T-helper 22 cell (primary cell): ENCODE measurements at regions not wholly inside any gene's neighbourhood (a gene's known extent, or its start where the extent isn't known, plus 50 kb on each side); places are given as distances from the start of the nearest gene placed in this dataset.
"Not testable (repeated sequence)": the region's sequence is repeated elsewhere in the genome, so short reads cannot be mapped to it uniquely, and the experiment has no call there.

Source experiments
- DNase-seq: peaks from one replicate; pipeline ENCODE4 v3.0.0-alpha.2; 2020; ENCODE audit warnings: low read depth

- no peak for DNase-seq
Measured at GRCh38 chr2:194661431-194661830, 995.6 kb upstream of the SLC39A10 start.

GRCh38 chr2:194639057-194639456 lies 1018.0 kb upstream of the SLC39A10 start:
- DNase-seq: not testable (repeated sequence)

GRCh38 chr2:194621945-194622344 lies 1035.1 kb upstream of the SLC39A10 start:
- no peak for DNase-seq

GRCh38 chr2:194619366-194619765 lies 1037.7 kb upstream of the SLC39A10 start:
- no peak for DNase-seq

- no peak for DNase-seq
Measured at GRCh38 chr2:194618432-194618831, 1038.6 kb upstream of the SLC39A10 start.

- DNase-seq: no peak
Measured at GRCh38 chr2:194616334-194616733, 1040.7 kb upstream of the SLC39A10 start.

GRCh38 chr2:194610297-194610696 lies 1046.7 kb upstream of the SLC39A10 start:
- no peak for DNase-seq

- DNase-seq: no peak
Measured at GRCh38 chr2:194603429-194603828, 1053.6 kb upstream of the SLC39A10 start.

GRCh38 chr2:194602750-194603149 lies 1054.3 kb upstream of the SLC39A10 start:
- DNase-seq: no peak

GRCh38 chr2:194591192-194591591 lies 1065.8 kb upstream of the SLC39A10 start:
- no peak for DNase-seq

- DNase-seq: no peak
Measured at GRCh38 chr2:194587739-194588270, 1069.2 kb upstream of the SLC39A10 start.

- no peak for DNase-seq
Measured at GRCh38 chr2:194567661-194568017, 1089.4 kb upstream of the SLC39A10 start.

GRCh38 chr2:194566907-194567660 lies 1089.9 kb upstream of the SLC39A10 start:
- no peak for DNase-seq

- DNase-seq: no peak
Measured at GRCh38 chr2:194564422-194564821, 1092.6 kb upstream of the SLC39A10 start.

GRCh38 chr2:194562329-194562728 lies 1094.7 kb upstream of the SLC39A10 start:
- no peak for DNase-seq

- no peak for DNase-seq
Measured at GRCh38 chr2:194559964-194560363, 1097.1 kb upstream of the SLC39A10 start.

- DNase-seq: no peak
Measured at GRCh38 chr2:194559523-194559922, 1097.5 kb upstream of the SLC39A10 start.

GRCh38 chr2:194557993-194558392 lies 1099.0 kb upstream of the SLC39A10 start:
- DNase-seq: no peak

GRCh38 chr2:194556629-194557028 lies 1100.4 kb upstream of the SLC39A10 start:
- no peak for DNase-seq

- no peak for DNase-seq
Measured at GRCh38 chr2:194553980-194554379, 1103.0 kb upstream of the SLC39A10 start.

- DNase-seq: no peak
Measured at GRCh38 chr2:194550702-194551101, 1106.3 kb upstream of the SLC39A10 start.

- no peak for DNase-seq
Measured at GRCh38 chr2:194549387-194549786, 1107.6 kb upstream of the SLC39A10 start.

GRCh38 chr2:194545978-194546377 lies 1111.0 kb upstream of the SLC39A10 start:
- DNase-seq: no peak

GRCh38 chr2:194539425-194539824 lies 1117.6 kb upstream of the SLC39A10 start:
- DNase-seq: no peak
